ENCODE measurements at regions not wholly inside any gene's neighbourhood (a gene's known extent, or its start where the extent isn't known, plus 50 kb on each side); places are given as distances from the start of the nearest gene placed in this dataset.

GRCh38 chr3:43160664-43161063 is 54.8 kb upstream of the POMGNT2 start:
- TF ChIP-seq POLR2A (IDR thresholded peaks at IDR 0.05): no peak
- TF ChIP-seq, protein P1, sequence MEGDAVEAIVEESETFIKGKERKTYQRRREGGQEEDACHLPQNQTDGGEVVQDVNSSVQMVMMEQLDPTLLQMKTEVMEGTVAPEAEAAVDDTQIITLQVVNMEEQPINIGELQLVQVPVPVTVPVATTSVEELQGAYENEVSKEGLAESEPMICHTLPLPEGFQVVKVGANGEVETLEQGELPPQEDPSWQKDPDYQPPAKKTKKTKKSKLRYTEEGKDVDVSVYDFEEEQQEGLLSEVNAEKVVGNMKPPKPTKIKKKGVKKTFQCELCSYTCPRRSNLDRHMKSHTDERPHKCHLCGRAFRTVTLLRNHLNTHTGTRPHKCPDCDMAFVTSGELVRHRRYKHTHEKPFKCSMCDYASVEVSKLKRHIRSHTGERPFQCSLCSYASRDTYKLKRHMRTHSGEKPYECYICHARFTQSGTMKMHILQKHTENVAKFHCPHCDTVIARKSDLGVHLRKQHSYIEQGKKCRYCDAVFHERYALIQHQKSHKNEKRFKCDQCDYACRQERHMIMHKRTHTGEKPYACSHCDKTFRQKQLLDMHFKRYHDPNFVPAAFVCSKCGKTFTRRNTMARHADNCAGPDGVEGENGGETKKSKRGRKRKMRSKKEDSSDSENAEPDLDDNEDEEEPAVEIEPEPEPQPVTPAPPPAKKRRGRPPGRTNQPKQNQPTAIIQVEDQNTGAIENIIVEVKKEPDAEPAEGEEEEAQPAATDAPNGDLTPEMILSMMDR (IDR thresholded peaks at IDR 0.05): no peak
- WGBS, 2 donors: 97 to 100% methylated on average over 1 of the region's 1 CpG
- H3K9me3 ChIP-seq: no peaks in the 10 kb centered on the region
- intact Hi-C loops (cut with DNase I; ENCODE audit: low total_unique reads): no loop called here
- no peaks in the 10 kb centered on the region for H3K27me3 ChIP-seq
- H3K4me3 ChIP-seq: no peak overlapping the region
- no peaks in the 10 kb centered on the region for H3K36me3 ChIP-seq (ENCODE audit: low read depth, missing control alignments)
- H3K4me1 ChIP-seq: no peaks in the 10 kb centered on the region
- H3K27ac ChIP-seq: no peak overlapping the region
- DNase-seq: no peak

DNA sequence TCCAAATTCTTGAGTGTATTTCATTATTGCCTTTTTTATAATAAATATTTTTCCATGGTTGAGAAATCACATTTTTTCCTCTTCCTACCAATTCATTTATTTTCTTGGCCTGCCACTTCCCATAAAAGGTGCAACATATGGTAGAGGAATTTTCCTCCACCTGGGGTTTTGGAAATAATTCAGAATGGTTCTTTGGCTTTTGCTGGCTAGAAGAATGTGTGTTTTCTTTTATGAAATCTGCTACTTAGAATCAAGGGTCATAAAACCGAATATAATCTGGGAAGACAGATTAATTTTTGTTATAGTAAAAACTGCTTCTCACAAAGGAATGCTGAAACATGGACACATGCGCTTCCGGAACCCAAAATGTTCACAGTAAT is 54.0 kb upstream of the POMGNT2 start:
- no peak overlapping the region for H3K4me3 ChIP-seq
- H3K36me3 ChIP-seq (ENCODE audit: low read depth, missing control alignments): no peaks in the 10 kb centered on the region
- TF ChIP-seq POLR2A (IDR thresholded peaks at IDR 0.05): no peak
- TF ChIP-seq, protein P1 (IDR thresholded peaks at IDR 0.05): no peak
- H3K4me1 ChIP-seq: no peaks in the 10 kb centered on the region
- no peak overlapping the region for H3K27ac ChIP-seq
- 89 to 93% methylated on average over 3 of the region's 3 CpGs for WGBS, 2 donors
- intact Hi-C loops (cut with DNase I; ENCODE audit: low total_unique reads): loop anchor here (10.0 kb wide), 1 partner anchor 195 kb away; no protein-coding TSS in a partner anchor
- no peaks in the 10 kb centered on the region for H3K27me3 ChIP-seq
- H3K9me3 ChIP-seq: no peaks in the 10 kb centered on the region
- no peak for DNase-seq

GRCh38 chr3:43159131-43159875 is 53.4 kb upstream of the POMGNT2 start:
- H3K9me3 ChIP-seq: no peaks in the 10 kb centered on the region
- DNase-seq: no peak
- no peak overlapping the region for H3K27ac ChIP-seq
- no peaks in the 10 kb centered on the region for H3K27me3 ChIP-seq
- H3K4me3 ChIP-seq: no peak overlapping the region
- no peaks in the 10 kb centered on the region for H3K4me1 ChIP-seq
- 74 to 86% methylated on average over 6 to 8 of the region's 8 CpGs for WGBS, 2 donors
- H3K36me3 ChIP-seq (ENCODE audit: low read depth, missing control alignments): no peaks in the 10 kb centered on the region
- intact Hi-C loops (cut with DNase I; ENCODE audit: low total_unique reads): loop anchor here (10.0 kb wide), 1 partner anchor 195 kb away; no protein-coding TSS in a partner anchor
- TF ChIP-seq POLR2A (IDR thresholded peaks at IDR 0.05): no peak
- TF ChIP-seq, protein P1 (IDR thresholded peaks at IDR 0.05): no peak

DNA sequence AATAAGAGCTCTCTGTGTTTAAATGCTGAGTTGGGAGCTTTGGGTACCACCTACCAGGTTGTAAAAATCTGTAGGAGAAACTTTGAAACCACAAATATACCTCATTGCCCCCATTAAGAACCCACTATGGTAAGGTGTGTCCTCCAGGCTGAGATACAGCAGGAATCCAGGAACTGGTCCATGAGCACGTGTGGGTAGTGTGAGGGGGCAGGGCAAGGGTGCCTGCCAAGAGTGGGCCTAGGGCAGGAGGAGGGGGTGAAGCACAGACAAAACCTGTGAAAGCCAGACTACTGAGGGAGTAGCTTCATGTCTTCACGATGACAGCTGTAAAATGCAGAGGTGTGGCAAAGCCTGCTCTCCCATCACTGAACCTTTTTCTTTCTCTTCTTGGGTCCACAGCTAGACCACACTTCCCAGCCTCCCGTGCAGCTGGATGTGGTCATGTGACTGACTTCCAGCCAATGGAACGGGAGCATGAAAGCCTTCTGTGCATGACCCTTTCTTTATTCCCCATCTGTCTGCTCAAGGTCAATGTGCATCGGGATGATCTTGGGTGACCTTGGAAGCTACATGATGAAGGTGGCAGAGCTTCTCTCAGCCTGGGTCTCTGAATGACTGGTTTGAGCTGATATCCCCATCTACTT is 51.1 kb upstream of the POMGNT2 start:
- intact Hi-C loops (cut with DNase I; ENCODE audit: low total_unique reads): loop anchor here (10.0 kb wide), 1 partner anchor 192 kb away; no protein-coding TSS in a partner anchor
- Histone ChIP-seq H3K36me3 (ENCODE audit: low read depth, missing control alignments) (no peaks in the 10 kb centered on the region), H3K27me3 (no peaks in the 10 kb centered on the region), H3K9me3 (no peaks in the 10 kb centered on the region), H3K4me1 (no peaks in the 10 kb centered on the region), H3K4me3 (no peak overlapping the region), H3K27ac (no peak overlapping the region)
- WGBS, 2 donors: 60 to 79% methylated on average over 5 of the region's 5 CpGs
- DNase-seq: no peak
- TF ChIP-seq, protein P1 (IDR thresholded peaks at IDR 0.05): no peak
- no peak for TF ChIP-seq POLR2A (IDR thresholded peaks at IDR 0.05)
